WTC11 (cell line): ENCODE measurements at regions not wholly inside any gene's neighbourhood (a gene's known extent, or its start where the extent isn't known, plus 50 kb on each side); places are given as distances from the start of the nearest gene placed in this dataset.

Source experiments
- ATAC-seq: fragments of 200-7000 bp; cut with Tn5 transposase; 2 replicates; pipeline ENCODE4 v1.10.0; 2021; ENCODE audit warnings: mild to moderate bottlenecking, moderate library complexity
- CTCF ChIA-PET: fragments of 300-600 bp; sonication (Branson Sonifier 250); formaldehyde crosslinking; loops from one replicate; lab custom pipeline; 2021; ENCODE audit warnings: antibody characterized with exemption; lab: Charles Lee
- POLR2A ChIA-PET: fragments of 350-600 bp; sonication (Branson Sonifier 250); formaldehyde crosslinking; loops from one replicate; lab custom pipeline; 2021; ENCODE audit warnings: antibody characterized with exemption; lab: Charles Lee
- DNase-seq: peaks from one replicate; pipeline ENCODE4 v3.0.0; 2021; ENCODE audit warnings: low spot score
- H3K27ac Mint-ChIP-seq: 2 replicates; pipeline ENCODE4 v1.8.0; 2021; ENCODE audit warnings: mixed read lengths
- H3K27me3 Mint-ChIP-seq: 2 replicates; pipeline ENCODE4 v1.8.0; 2021; ENCODE audit warnings: low read depth, mild to moderate bottlenecking, moderate library complexity, mixed read lengths
- H3K36me3 Mint-ChIP-seq: 2 replicates; pipeline ENCODE4 v1.8.0; 2021; ENCODE audit warnings: mixed read lengths
- H3K4me1 Mint-ChIP-seq: 2 replicates; pipeline ENCODE4 v1.8.0; 2022; ENCODE audit warnings: mixed read lengths
- H3K4me3 Mint-ChIP-seq: 2 replicates; pipeline ENCODE4 v1.8.0; 2021; ENCODE audit warnings: mild to moderate bottlenecking, moderate library complexity, mixed read lengths
- H3K9me3 Mint-ChIP-seq: 2 replicates; pipeline ENCODE4 v1.8.0; 2021; ENCODE audit warnings: mixed read lengths
- CREB1 ChIP-seq: sonication (generic); formaldehyde crosslinking; IDR thresholded peaks from 2 replicates; pipeline ENCODE4 v1.8.0; 2023; ENCODE audit warnings: mild to moderate bottlenecking, missing genetic modification reagents
- CREM ChIP-seq: sonication (generic); formaldehyde crosslinking; IDR thresholded peaks from 2 replicates; pipeline ENCODE4 v1.8.1; 2022; ENCODE audit warnings: mild to moderate bottlenecking, missing genetic modification reagents, moderate library complexity
- E2F5 ChIP-seq: sonication (generic); formaldehyde crosslinking; IDR thresholded peaks from 2 replicates; pipeline ENCODE4 v1.8.1; 2022; ENCODE audit warnings: mild to moderate bottlenecking, moderate library complexity, missing genetic modification reagents
- ELF4 ChIP-seq: sonication (generic); formaldehyde crosslinking; IDR thresholded peaks from 2 replicates; pipeline ENCODE4 v1.8.1; 2022; ENCODE audit warnings: low read depth, mild to moderate bottlenecking, moderate library complexity, missing genetic modification reagents
- FOXJ3 ChIP-seq: sonication (generic); formaldehyde crosslinking; IDR thresholded peaks from 2 replicates; pipeline ENCODE4 v1.9.0; 2021; ENCODE audit warnings: missing genetic modification reagents, mild to moderate bottlenecking, borderline replicate concordance
- GTF2I ChIP-seq: fragments of 250-450 bp; sonication (Bioruptor Pico); conservative IDR thresholded peaks from 2 replicates; pipeline ENCODE4 v1.4.0; 2021; ENCODE audit warnings: mild to moderate bottlenecking
- IRF2 ChIP-seq: sonication (generic); formaldehyde crosslinking; IDR thresholded peaks from 2 replicates; pipeline ENCODE4 v1.8.0; 2022; ENCODE audit warnings: low read depth, missing genetic modification reagents, borderline replicate concordance
- KAT7 ChIP-seq: sonication (generic); formaldehyde crosslinking; IDR thresholded peaks from 2 replicates; pipeline ENCODE4 v1.8.1; 2023; ENCODE audit warnings: missing genetic modification reagents, mild to moderate bottlenecking, borderline replicate concordance
- MAX ChIP-seq: sonication (generic); formaldehyde crosslinking; IDR thresholded peaks from 2 replicates; pipeline ENCODE4 v1.8.0; 2022; ENCODE audit warnings: mild to moderate bottlenecking, missing genetic modification reagents
- NFE2L1 ChIP-seq: sonication (generic); formaldehyde crosslinking; IDR thresholded peaks from 2 replicates; pipeline ENCODE4 v1.8.1; 2023; ENCODE audit warnings: missing genetic modification reagents
- PRRX2 ChIP-seq: fragments of 250-450 bp; sonication (Bioruptor Pico); IDR thresholded peaks from 2 replicates; pipeline ENCODE4 v1.8.0; 2021; ENCODE audit warnings: mild to moderate bottlenecking
- SMAD3 ChIP-seq: sonication (generic); formaldehyde crosslinking; IDR thresholded peaks from 2 replicates; pipeline ENCODE4 v1.8.0; 2022; ENCODE audit warnings: missing genetic modification reagents, mild to moderate bottlenecking, borderline replicate concordance
- SP1 ChIP-seq: sonication (generic); formaldehyde crosslinking; conservative IDR thresholded peaks from 2 replicates; pipeline ENCODE4 v1.8.1; 2022; ENCODE audit warnings: missing genetic modification reagents
- TCF7 ChIP-seq: sonication (generic); formaldehyde crosslinking; IDR thresholded peaks from 2 replicates; pipeline ENCODE4 v1.8.0; 2022; ENCODE audit warnings: mild to moderate bottlenecking, low read depth, missing genetic modification reagents, moderate library complexity
- TP53 ChIP-seq: sonication (generic); formaldehyde crosslinking; IDR thresholded peaks from 2 replicates; pipeline ENCODE4 v1.8.1; 2023; ENCODE audit warnings: mild to moderate bottlenecking, missing genetic modification reagents
- USF1 ChIP-seq: sonication (generic); formaldehyde crosslinking; IDR thresholded peaks from 2 replicates; pipeline ENCODE4 v1.8.0; 2022; ENCODE audit warnings: mild to moderate bottlenecking, missing genetic modification reagents
- ZBTB43 ChIP-seq: sonication (generic); formaldehyde crosslinking; IDR thresholded peaks from 2 replicates; pipeline ENCODE4 v1.8.1; 2023; ENCODE audit warnings: mild to moderate bottlenecking, missing genetic modification reagents
- ZMAT4 ChIP-seq: fragments of 250-450 bp; sonication (Bioruptor Pico); IDR thresholded peaks from 2 replicates; pipeline ENCODE4 v1.9.0; 2021; ENCODE audit warnings: mild to moderate bottlenecking
- ZNF317 ChIP-seq: sonication (generic); formaldehyde crosslinking; IDR thresholded peaks from 2 replicates; pipeline ENCODE4 v1.8.1; 2023; ENCODE audit warnings: low read depth, mild to moderate bottlenecking, moderate library complexity, missing genetic modification reagents, borderline replicate concordance
- ZNF423 ChIP-seq: fragments of 250-450 bp; sonication (Bioruptor Pico); IDR thresholded peaks from 2 replicates; pipeline ENCODE4 v2.1.2; 2022; ENCODE audit warnings: mild to moderate bottlenecking, moderate library complexity
- TF ChIP-seq, protein P1 (sequence below): sonication (generic); formaldehyde crosslinking; IDR thresholded peaks from 2 replicates; pipeline ENCODE4 v1.8.1; 2022; ENCODE audit warnings: missing genetic modification reagents, borderline replicate concordance
- TF ChIP-seq, protein P2 (sequence below): sonication (generic); formaldehyde crosslinking; IDR thresholded peaks from 2 replicates; pipeline ENCODE4 v1.8.0; 2023; ENCODE audit warnings: missing genetic modification reagents
- TF ChIP-seq, protein P3 (sequence below): sonication (generic); formaldehyde crosslinking; IDR thresholded peaks from 2 replicates; pipeline ENCODE4 v1.8.1; 2022; ENCODE audit warnings: low read depth, missing genetic modification reagents, borderline replicate concordance
- TF ChIP-seq, protein P4 (sequence below): fragments of 250-450 bp; sonication (Bioruptor Pico); IDR thresholded peaks from 2 replicates; pipeline ENCODE4 v1.9.0; 2021; ENCODE audit warnings: moderate library complexity, mild to moderate bottlenecking, inconsistent platforms, borderline replicate concordance
- TF ChIP-seq, protein P5 (sequence below): sonication (generic); formaldehyde crosslinking; IDR thresholded peaks from 2 replicates; pipeline ENCODE4 v1.8.1; 2023; ENCODE audit warnings: mild to moderate bottlenecking, missing genetic modification reagents, moderate library complexity

- Mint-ChIP-seq H3K27ac (no peak overlapping the region), H3K36me3 (no peaks in the 10 kb centered on the region; the same call in 1 of the 2 replicates), H3K4me1 (0 out of 2 replicates have a peak, but pooled peaks cover 3% of the 10 kb centered on the region), H3K27me3 (no peaks in the 10 kb centered on the region), H3K9me3 (peaks cover 17% of the 10 kb centered on the region), H3K4me3 (no peak overlapping the region)
- ATAC-seq (no peak), DNase-seq (no peak)
- POLR2A ChIA-PET, result no interaction called here
- TF ChIP-seq SP1 (CRISPR knock-in tag) (no peak), TP53 (CRISPR knock-in tag) (no peak), GTF2I (no peak)
- TF ChIP-seq, protein P1, sequence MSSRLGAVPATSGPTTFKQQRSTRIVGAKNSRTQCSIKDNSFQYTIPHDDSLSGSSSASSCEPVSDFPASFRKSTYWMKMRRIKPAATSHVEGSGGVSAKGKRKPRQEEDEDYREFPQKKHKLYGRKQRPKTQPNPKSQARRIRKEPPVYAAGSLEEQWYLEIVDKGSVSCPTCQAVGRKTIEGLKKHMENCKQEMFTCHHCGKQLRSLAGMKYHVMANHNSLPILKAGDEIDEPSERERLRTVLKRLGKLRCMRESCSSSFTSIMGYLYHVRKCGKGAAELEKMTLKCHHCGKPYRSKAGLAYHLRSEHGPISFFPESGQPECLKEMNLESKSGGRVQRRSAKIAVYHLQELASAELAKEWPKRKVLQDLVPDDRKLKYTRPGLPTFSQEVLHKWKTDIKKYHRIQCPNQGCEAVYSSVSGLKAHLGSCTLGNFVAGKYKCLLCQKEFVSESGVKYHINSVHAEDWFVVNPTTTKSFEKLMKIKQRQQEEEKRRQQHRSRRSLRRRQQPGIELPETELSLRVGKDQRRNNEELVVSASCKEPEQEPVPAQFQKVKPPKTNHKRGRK (CRISPR knock-in tag), result no peak
- CTCF ChIA-PET, result no interaction called here
Observed at GRCh38 chr5:28269978-28270377, 1231.6 kb upstream of the CDH9 start.

DNA sequence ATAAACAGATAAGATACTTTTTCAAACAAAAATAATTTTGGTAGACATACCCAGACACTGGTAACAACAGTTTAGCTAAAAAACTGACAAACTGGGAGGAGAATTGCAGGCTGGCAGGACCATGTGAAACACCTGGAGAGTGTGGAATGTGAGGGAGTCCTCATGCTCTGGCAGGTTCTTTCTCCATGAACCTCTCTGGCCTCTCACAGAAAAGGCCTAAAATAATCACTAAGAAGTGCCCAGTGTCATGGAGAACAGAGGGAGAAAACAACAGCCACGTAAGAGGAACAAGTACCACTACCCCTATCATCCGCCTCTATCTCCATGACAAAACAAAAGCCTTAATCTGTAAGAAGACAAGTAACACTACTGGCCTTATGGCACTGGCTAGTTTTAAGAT lies 1227.5 kb upstream of the CDH9 start:
- POLR2A ChIA-PET, result no interaction called here
- Mint-ChIP-seq H3K36me3 (no peaks in the 10 kb centered on the region; the same call in 1 of the 2 replicates), H3K27me3 (no peaks in the 10 kb centered on the region), H3K4me1 (0 out of 2 replicates have a peak, but pooled peaks cover 3% of the 10 kb centered on the region), H3K9me3 (peaks cover 13% of the 10 kb centered on the region), H3K27ac (no peak overlapping the region), H3K4me3 (no peak overlapping the region)
- TF ChIP-seq SMAD3 (CRISPR knock-in tag), result no peak
- no peak for TF ChIP-seq KAT7
- no peak for TF ChIP-seq E2F5 (CRISPR knock-in tag)
- no peak for TF ChIP-seq CREB1 (CRISPR knock-in tag)
- TF ChIP-seq, protein P2, sequence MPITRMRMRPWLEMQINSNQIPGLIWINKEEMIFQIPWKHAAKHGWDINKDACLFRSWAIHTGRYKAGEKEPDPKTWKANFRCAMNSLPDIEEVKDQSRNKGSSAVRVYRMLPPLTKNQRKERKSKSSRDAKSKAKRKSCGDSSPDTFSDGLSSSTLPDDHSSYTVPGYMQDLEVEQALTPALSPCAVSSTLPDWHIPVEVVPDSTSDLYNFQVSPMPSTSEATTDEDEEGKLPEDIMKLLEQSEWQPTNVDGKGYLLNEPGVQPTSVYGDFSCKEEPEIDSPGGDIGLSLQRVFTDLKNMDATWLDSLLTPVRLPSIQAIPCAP, result no peak
- no peak for TF ChIP-seq CREM
- TF ChIP-seq ELF4 (CRISPR knock-in tag), result no peak
- TF ChIP-seq TP53 (CRISPR knock-in tag), result no peak
- TF ChIP-seq ZNF423 (CRISPR knock-in tag), result no peak
- no peak for TF ChIP-seq IRF2
- TF ChIP-seq ZNF317 (CRISPR knock-in tag), result no peak
- TF ChIP-seq GTF2I, result no peak
- TF ChIP-seq ZMAT4 (CRISPR knock-in tag), result no peak
- no peak for TF ChIP-seq ZBTB43
- no peak for TF ChIP-seq TCF7
- TF ChIP-seq, protein P3, sequence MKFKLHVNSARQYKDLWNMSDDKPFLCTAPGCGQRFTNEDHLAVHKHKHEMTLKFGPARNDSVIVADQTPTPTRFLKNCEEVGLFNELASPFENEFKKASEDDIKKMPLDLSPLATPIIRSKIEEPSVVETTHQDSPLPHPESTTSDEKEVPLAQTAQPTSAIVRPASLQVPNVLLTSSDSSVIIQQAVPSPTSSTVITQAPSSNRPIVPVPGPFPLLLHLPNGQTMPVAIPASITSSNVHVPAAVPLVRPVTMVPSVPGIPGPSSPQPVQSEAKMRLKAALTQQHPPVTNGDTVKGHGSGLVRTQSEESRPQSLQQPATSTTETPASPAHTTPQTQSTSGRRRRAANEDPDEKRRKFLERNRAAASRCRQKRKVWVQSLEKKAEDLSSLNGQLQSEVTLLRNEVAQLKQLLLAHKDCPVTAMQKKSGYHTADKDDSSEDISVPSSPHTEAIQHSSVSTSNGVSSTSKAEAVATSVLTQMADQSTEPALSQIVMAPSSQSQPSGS (CRISPR knock-in tag), result no peak
- ATAC-seq, result peak; percentile 88
- CTCF ChIA-PET, result no interaction called here
- DNase-seq, result no peak

- POLR2A ChIA-PET, result no interaction called here
- Mint-ChIP-seq H3K4me1 (peaks cover 15% of the 10 kb centered on the region), H3K27ac (no peak overlapping the region), H3K4me3 (no peak overlapping the region), H3K36me3 (peaks cover 8% of the 10 kb centered on the region), H3K27me3 (no peaks in the 10 kb centered on the region; the same call in 1 of the 2 replicates), H3K9me3 (peaks cover 24% of the 10 kb centered on the region)
- ATAC-seq, result no peak
- DNase-seq, result no peak
- CTCF ChIA-PET, result no interaction called here
- TF ChIP-seq TCF7 (no peak), PRRX2 (no peak), NFE2L1 (CRISPR knock-in tag) (no peak), MAX (CRISPR knock-in tag) (no peak), FOXJ3 (CRISPR knock-in tag) (no peak), USF1 (CRISPR knock-in tag) (no peak)
- TF ChIP-seq, protein P4, sequence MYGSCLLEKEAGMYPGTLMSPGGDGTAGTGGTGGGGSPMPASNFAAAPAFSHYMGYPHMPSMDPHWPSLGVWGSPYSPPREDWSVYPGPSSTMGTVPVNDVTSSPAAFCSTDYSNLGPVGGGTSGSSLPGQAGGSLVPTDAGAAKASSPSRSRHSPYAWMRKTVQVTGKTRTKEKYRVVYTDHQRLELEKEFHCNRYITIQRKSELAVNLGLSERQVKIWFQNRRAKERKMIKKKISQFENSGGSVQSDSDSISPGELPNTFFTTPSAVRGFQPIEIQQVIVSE (CRISPR knock-in tag), result no peak
- TF ChIP-seq, protein P5, sequence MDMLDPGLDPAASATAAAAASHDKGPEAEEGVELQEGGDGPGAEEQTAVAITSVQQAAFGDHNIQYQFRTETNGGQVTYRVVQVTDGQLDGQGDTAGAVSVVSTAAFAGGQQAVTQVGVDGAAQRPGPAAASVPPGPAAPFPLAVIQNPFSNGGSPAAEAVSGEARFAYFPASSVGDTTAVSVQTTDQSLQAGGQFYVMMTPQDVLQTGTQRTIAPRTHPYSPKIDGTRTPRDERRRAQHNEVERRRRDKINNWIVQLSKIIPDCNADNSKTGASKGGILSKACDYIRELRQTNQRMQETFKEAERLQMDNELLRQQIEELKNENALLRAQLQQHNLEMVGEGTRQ (CRISPR knock-in tag), result no peak
Observed at GRCh38 chr5:28254846-28255245, 1216.5 kb upstream of the CDH9 start.
